CD4-positive, alpha-beta T cell treated with Interleukin-21 for 1 hour (primary cell): ENCODE measurements at regions not wholly inside any gene's neighbourhood (a gene's known extent, or its start where the extent isn't known, plus 50 kb on each side); places are given as distances from the start of the nearest gene placed in this dataset.
A peak's percentile ranks its signal among the peaks of the same experiment; 100 is the strongest.

Experiments used
- DNase-seq: peaks from one replicate; pipeline ENCODE4 v3.0.0-alpha.2; 2020

- no peak for DNase-seq
Measured at GRCh38 chr16:17629936-17630335, 159.2 kb upstream of the XYLT1 start.

- no peak for DNase-seq
Measured at GRCh38 chr16:17628983-17629382, 158.2 kb upstream of the XYLT1 start.

GRCh38 chr16:17622366-17622765, 151.6 kb upstream of the XYLT1 start:
- no peak for DNase-seq

- no peak for DNase-seq
Measured at GRCh38 chr16:17619261-17619660, 148.5 kb upstream of the XYLT1 start.

GRCh38 chr16:17617021-17617552, 146.3 kb upstream of the XYLT1 start:
- DNase-seq = no peak

GRCh38 chr16:17612336-17612735, 141.6 kb upstream of the XYLT1 start:
- no peak for DNase-seq

GRCh38 chr16:17607609-17608008, 136.8 kb upstream of the XYLT1 start:
- no peak for DNase-seq

- DNase-seq = no peak
Measured at GRCh38 chr16:17607075-17607509, 136.3 kb upstream of the XYLT1 start.

- DNase-seq = no peak
Measured at GRCh38 chr16:17606460-17606859, 135.7 kb upstream of the XYLT1 start.

- DNase-seq = no peak
Measured at GRCh38 chr16:17605784-17606183, 135.0 kb upstream of the XYLT1 start.

GRCh38 chr16:17603626-17604025, 132.9 kb upstream of the XYLT1 start:
- no peak for DNase-seq

- DNase-seq = no peak
Measured at GRCh38 chr16:17602678-17603077, 131.9 kb upstream of the XYLT1 start.

GRCh38 chr16:17598968-17599367, 128.2 kb upstream of the XYLT1 start:
- no peak for DNase-seq

- peak; percentile 59 for DNase-seq
Measured at GRCh38 chr16:17591655-17592405, 121.1 kb upstream of the XYLT1 start.

GRCh38 chr16:17590711-17591654, 120.2 kb upstream of the XYLT1 start:
- DNase-seq = peak; percentile 75

- no peak for DNase-seq
Measured at GRCh38 chr16:17589898-17590297, 119.1 kb upstream of the XYLT1 start.

GRCh38 chr16:17585449-17586074, 114.8 kb upstream of the XYLT1 start:
- no peak for DNase-seq

GRCh38 chr16:17578981-17579874, 108.5 kb upstream of the XYLT1 start:
- peak; percentile 69 for DNase-seq

GRCh38 chr16:17574256-17574655, 103.5 kb upstream of the XYLT1 start:
- DNase-seq = no peak

GRCh38 chr16:17572145-17572544, 101.4 kb upstream of the XYLT1 start:
- no peak for DNase-seq

GRCh38 chr16:17571499-17572093, 100.8 kb upstream of the XYLT1 start:
- DNase-seq = no peak

GRCh38 chr16:17568239-17568638, 97.5 kb upstream of the XYLT1 start:
- no peak for DNase-seq
